C4-2B (cell line): ENCODE measurements at regions not wholly inside any gene's neighbourhood (a gene's known extent, or its start where the extent isn't known, plus 50 kb on each side); places are given as distances from the start of the nearest gene placed in this dataset.

Source experiments
- H3K27ac ChIP-seq: fragments of 450-650 bp; 2 replicates; pipeline ENCODE4 v1.5.1; 2017
- CTCF ChIP-seq: fragments of 450-650 bp; conservative IDR thresholded peaks from 2 replicates; pipeline ENCODE4 v1.5.1; 2017; ENCODE audit warnings: mild to moderate bottlenecking
- ZFX ChIP-seq: fragments of 450-650 bp; IDR thresholded peaks from 2 replicates; pipeline ENCODE4 v1.6.1; 2017

- no peak for TF ChIP-seq ZFX
- TF ChIP-seq CTCF: no peak
- H3K27ac ChIP-seq: no peak overlapping the region
Observed at GRCh38 chr4:135976860-135977259, 1555.4 kb downstream of the PCDH18 start.

GRCh38 chr4:135966936-135967335 is 1565.4 kb downstream of the PCDH18 start:
- no peak overlapping the region for H3K27ac ChIP-seq
- TF ChIP-seq ZFX: no peak
- no peak for TF ChIP-seq CTCF

GRCh38 chr4:135963009-135963408 is 1569.3 kb downstream of the PCDH18 start:
- TF ChIP-seq CTCF: no peak
- no peak for TF ChIP-seq ZFX
- no peak overlapping the region for H3K27ac ChIP-seq

GRCh38 chr4:135949931-135950330 is 1582.4 kb downstream of the PCDH18 start:
- H3K27ac ChIP-seq: no peak overlapping the region
- TF ChIP-seq CTCF: no peak
- TF ChIP-seq ZFX: no peak

- TF ChIP-seq CTCF (no peak), ZFX (no peak)
- H3K27ac ChIP-seq: no peak overlapping the region
Observed at GRCh38 chr4:135948797-135949196, 1583.5 kb downstream of the PCDH18 start.

- TF ChIP-seq CTCF: no peak
Observed at GRCh38 chr4:135941671-135942070, 1590.6 kb downstream of the PCDH18 start.

GRCh38 chr4:135934026-135934425 is 1598.3 kb downstream of the PCDH18 start:
- H3K27ac ChIP-seq: no peak overlapping the region
- TF ChIP-seq CTCF (no peak), ZFX (no peak)

More at GRCh38 chr4:135941671-135942070, 1590.6 kb downstream of the PCDH18 start:
- H3K27ac ChIP-seq: no peak overlapping the region
